Ovary (tissue), 3 donors: ENCODE measurements at regions not wholly inside any gene's neighbourhood (a gene's known extent, or its start where the extent isn't known, plus 50 kb on each side); places are given as distances from the start of the nearest gene placed in this dataset.

Experiments
- POLR2A ChIP-seq: fragments of 450-650 bp; IDR thresholded peaks from one replicate; pipeline ENCODE4 v1.6.1; 2017; ENCODE audit warnings: antibody characterized with exemption, mild to moderate bottlenecking, moderate library complexity
- TF ChIP-seq, protein P1 (sequence below), 3 donors: fragments of 450-650 bp in 2 of 3; fragments of 200-600 bp in 1 of 3; IDR thresholded peaks; one replicate each; pipeline versions ENCODE4 v1.5.1 to v1.8.0; 2016 to 2022; ENCODE audit warnings: antibody characterized with exemption in 3 of 3, mild to moderate bottlenecking in 1 of 3
- donor health status: DM: no; HTN: no; CAD: no.

DNA sequence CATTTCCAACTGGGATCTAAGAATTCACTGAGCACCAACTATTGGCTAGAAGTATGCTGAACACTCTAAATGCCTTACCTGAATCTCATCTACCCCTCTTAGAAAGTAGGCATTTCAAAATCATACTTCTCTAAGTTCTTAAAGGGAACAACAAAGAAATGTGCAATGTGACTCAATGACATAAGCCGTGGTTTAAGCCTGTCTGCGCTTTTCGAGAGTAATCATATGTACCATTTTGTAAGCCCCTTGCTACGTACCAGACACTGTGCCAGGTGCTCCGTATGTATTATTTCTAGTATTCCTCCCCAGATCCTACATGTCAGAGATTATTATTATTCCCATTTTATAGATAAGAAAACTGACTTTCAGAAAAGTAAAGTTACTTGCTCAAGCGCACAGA, 454.2 kb downstream of the SETD4 start:
- TF ChIP-seq, protein P1, sequence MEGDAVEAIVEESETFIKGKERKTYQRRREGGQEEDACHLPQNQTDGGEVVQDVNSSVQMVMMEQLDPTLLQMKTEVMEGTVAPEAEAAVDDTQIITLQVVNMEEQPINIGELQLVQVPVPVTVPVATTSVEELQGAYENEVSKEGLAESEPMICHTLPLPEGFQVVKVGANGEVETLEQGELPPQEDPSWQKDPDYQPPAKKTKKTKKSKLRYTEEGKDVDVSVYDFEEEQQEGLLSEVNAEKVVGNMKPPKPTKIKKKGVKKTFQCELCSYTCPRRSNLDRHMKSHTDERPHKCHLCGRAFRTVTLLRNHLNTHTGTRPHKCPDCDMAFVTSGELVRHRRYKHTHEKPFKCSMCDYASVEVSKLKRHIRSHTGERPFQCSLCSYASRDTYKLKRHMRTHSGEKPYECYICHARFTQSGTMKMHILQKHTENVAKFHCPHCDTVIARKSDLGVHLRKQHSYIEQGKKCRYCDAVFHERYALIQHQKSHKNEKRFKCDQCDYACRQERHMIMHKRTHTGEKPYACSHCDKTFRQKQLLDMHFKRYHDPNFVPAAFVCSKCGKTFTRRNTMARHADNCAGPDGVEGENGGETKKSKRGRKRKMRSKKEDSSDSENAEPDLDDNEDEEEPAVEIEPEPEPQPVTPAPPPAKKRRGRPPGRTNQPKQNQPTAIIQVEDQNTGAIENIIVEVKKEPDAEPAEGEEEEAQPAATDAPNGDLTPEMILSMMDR (IDR thresholded peaks at IDR 0.05), result no peak
- TF ChIP-seq POLR2A, result no peak
